Kidney capillary endothelial cell (primary cell): ENCODE measurements at regions not wholly inside any gene's neighbourhood (a gene's known extent, or its start where the extent isn't known, plus 50 kb on each side); places are given as distances from the start of the nearest gene placed in this dataset.

Experiments
- DNase-seq: peaks from one replicate; pipeline ENCODE4 v3.0.0-alpha.2; 2018; ENCODE audit warnings: low spot score

DNA sequence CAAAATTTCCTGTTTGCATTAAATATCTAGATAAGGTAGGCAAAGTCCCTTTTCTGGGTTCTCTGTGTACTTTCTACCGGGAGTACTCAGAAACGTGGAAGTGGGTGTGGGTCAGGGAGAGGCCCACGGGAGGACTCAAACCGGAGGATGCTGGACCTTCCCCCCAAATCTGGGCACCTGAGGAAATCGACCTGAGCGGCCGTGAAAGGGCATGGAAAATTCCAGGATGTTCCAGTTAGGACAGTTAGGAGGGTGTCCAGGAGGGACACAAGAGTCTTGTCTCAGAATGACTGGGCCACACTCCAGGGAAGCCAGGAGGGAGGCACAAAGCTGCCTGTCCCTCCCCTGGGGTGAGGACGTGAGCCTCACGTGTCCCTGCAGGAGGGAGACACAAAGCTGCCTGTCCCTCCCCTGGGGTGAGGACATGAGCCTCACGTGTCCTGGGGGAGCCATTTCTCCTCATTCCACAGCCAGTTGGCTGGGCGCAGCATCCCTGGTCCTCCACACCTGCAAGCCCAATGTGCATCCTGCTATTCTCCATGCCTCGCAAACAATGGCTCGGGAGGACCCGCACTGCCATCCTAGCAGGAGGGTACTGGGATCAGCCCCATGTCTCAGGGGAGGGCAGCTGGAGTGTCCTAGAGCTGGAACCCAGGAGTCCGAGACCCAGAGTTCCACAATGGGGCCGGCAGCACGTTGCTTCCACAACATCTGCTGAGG, 190.5 kb upstream of the PPP2R2D start:
- no peak for DNase-seq

DNA sequence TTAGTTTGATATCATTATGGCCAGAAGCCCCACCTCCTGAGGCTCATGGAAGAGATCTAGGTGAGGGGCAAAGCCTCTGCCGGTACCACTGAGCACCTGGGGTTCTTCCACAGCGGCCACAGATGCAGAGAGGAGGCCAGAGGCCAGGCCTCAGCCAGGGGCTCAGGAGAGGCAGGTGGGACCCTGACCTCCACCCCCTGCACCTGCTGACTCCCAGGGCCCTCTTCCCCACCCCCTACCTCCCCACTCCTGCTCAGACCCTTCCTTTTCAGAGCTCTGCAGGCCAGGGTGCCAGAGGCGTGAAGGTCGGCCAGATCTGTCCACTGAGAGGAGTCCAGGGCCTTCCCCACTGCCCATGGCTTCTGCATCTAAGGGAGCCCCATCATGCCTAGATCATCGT, 178.7 kb upstream of the PPP2R2D start:
- DNase-seq: no peak

DNA sequence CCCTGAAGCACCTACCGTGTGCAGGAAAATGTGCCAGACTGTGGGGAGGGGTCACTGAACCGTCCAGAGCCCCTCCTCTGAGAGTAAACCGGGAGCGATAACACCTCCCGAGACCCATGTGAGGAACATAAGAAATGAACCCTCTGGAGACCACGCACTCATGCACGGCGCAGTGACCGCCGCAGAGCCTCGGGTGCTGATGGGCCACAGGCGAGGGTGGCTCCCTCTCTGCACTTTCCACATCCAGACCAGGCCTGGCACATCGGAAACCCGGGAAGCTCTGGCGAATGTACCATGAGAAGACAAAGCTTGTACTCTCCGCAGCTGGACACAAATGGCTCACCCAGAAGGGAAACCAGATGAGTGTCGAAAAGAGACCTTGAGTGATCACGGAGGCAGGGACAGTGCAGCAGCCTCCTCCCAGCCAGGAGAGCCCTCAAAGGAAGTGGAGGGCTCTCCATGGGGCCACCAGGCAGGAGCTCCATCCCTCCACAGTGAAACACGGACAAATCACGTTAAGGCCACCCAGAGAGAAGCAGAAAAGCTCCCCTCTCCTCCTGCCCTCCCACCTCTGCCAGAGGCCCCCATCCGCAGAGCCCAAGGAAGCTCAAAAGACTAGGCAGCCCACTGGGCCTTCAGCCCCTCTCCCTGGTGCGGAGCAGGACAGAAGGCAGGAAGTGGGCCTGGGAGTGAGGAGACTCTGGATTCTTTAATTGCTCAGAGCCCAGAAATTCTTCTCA, 178.1 kb upstream of the PPP2R2D start:
- DNase-seq: no peak

DNA sequence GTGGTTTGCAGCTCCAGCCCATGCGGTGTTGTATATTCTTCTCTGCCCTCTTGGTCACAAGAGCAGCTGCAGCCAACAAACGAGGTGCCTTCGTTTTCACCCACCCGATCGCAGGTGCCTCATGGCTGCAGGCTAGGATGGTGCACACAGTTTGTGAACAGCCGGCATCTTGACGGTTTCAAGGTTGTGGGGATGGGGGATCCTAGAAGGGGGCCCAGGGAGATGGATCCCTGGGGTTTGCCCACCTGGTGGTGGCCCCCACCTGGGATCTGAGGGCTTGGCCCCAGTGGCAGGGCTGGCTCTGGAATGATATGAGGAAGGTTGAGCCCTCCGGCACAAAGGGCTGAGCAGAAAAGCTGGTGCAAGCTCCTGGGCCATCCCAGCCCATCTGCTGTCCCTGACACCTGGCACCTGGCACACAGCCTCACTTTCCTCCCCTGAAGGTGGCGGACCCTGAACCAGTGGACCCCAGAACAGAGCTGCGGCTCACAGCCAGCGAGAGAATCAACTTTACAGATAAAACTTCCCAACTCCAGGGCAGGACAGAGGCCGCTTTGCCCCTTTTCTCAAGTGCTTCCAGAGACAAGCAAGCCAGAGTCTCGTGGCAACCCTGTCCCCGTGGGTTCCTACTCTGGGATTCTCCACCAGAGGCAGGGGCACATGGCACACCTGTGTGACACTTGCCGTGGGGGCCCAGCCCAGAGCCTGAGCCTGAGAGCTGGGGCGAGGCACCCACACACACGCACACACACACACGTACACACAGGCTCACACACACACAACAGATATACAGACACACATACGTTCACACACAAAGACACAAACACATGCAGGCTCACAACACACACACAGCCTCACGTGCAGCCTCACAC, 177.3 kb upstream of the PPP2R2D start:
- no peak for DNase-seq

DNA sequence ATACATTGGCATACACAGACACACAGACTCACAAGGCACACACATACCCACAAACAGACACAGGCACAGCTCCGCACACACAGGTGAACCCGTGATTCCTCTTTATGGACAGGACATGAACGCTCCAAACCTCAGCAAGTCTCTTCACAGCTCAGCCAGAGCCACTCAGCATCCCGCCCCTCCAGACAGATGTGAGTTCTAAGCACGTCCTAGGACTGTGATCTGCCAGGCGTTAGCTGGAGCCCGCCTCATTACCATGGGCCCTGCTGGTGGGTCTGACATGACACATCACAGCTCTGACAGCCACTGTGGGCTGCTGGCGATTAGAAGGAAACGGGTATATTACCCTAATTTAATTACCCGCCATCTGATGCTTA, 176.7 kb upstream of the PPP2R2D start:
- no peak for DNase-seq

DNA sequence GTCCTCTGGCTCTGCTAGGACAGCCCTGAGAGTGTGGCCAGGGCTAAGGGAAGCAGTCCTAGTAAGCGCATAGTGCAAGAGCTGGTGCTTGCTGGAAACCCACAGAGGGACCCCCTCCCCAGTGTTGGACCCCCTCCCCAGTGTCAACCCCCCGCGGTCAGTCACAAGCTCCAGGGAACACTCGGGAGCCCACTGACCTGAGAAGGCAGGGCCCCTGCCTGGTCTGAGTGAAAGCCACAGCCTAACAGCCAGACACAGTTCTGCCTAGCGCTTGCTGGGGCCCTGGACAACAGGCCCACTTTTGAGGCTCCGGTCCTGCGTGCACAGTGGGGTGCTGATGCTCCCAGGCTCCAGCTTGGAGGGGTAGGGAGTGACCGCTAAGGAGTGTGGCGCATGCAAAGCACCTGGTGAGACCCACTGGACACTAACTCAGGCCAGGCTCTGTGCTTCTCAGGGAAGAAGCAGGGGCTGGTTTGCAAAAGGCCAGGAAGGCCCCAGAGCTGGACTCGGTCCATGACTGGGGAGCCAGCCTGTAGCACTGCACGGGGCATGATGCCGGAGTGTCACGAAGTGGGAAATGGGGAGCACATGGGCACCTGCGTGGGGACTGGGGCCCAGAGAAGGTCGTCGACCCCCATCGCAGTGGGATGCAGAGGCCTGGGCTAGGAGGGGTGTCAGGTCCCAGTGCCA, 175.8 kb upstream of the PPP2R2D start:
- no peak for DNase-seq

DNA sequence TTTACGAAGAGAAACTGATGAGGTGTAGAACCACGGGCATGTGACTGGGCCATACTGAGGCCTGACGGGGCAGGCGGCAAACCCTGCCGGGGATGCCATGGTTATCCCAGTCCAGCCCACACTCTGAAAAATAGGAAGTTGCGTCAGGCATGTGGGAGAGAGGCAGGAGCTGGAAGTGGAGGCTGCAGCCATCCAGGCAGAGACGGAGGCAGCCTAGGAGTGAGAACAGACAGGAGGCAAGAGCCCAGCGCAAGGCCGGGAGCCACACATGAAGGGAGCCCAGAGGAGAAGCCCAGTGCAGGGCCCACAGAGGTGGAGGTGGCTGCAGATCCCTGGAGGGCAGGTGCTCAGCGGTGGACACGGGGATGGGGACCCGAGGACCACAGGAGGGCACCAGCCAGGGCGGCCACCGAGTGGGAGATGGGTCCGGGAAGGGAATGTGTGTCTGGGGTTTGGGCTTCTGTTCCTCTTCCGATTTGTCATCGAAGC, 175.2 kb upstream of the PPP2R2D start:
- DNase-seq: no peak

DNA sequence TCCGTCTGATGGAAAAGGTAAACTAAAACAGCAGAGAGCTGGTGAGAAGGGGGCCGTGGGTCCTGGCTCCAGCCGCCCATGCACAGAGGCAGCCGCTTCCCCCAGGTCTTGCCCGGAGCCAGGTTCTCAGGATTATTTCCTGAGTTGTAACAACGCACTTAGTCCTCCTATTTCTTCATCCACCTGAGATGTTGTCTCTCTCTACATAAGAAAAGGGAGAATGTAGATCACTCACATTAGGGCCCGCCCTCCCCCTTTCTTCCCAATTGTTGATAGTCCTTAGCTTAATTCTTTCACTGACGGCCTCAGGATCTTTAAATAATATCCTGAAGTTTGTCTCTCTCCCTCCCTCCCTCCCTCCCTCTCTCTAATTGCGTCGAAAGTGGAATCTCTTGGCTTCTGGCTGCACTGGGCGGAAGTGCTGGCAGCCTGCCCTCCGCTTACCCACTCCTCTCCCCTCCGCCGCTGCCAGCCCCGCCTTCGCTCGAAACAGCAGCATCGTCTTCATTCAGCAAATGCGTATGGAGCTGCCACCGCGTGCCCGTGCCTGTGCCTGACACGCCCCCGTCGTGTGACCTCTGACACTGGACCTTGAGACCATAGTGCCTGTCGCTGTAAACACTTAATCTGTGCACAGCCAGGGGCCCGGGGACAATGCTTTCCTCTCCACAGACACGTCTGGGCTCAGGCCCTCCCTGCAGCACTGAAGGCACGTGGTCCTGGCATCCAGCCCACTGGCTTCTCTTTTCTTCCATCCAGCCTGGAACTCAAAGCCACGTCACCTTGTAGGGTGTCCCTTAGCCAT, 174.5 kb upstream of the PPP2R2D start:
- peak; percentile 4 for DNase-seq

DNA sequence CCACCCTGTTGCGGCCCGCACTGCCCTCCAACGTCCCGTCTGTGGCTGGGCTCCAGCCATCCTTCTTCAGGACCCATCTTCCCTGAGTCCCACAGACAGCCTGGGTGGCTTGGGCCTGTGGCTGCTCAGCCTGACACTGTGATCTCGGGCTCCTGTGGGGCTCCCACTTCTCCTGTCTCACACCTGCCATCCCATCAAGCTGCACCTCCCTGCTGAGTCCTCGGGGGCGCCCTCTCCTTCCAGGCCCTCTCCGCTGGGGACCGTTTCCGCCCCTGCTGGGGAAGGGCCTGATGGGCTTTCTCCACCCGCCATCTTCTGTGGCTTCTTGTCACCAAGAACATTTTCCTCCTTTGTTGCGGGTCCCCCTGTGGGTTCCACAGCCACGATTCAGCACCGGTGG, 173.8 kb upstream of the PPP2R2D start:
- DNase-seq: no peak

DNA sequence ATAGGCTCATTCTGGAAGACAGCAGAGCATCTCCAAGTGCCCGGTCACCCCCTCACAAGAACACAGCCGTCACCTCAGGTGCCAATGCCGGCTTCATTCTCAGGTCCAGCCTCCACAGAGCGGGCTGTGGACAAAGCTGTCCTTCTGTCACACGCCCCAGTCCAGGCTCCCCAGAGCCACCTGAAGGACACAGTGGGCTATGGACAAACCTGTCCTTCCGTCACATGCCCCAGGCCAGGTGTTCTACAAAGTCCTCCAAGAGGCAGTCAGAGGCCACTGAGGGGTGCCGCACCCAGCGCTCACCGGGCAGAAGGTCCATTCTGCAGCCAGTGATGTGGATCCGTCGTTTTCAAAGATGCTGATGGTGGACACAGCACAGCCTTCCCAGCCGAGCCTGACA, 173.2 kb upstream of the PPP2R2D start:
- DNase-seq: no peak

DNA sequence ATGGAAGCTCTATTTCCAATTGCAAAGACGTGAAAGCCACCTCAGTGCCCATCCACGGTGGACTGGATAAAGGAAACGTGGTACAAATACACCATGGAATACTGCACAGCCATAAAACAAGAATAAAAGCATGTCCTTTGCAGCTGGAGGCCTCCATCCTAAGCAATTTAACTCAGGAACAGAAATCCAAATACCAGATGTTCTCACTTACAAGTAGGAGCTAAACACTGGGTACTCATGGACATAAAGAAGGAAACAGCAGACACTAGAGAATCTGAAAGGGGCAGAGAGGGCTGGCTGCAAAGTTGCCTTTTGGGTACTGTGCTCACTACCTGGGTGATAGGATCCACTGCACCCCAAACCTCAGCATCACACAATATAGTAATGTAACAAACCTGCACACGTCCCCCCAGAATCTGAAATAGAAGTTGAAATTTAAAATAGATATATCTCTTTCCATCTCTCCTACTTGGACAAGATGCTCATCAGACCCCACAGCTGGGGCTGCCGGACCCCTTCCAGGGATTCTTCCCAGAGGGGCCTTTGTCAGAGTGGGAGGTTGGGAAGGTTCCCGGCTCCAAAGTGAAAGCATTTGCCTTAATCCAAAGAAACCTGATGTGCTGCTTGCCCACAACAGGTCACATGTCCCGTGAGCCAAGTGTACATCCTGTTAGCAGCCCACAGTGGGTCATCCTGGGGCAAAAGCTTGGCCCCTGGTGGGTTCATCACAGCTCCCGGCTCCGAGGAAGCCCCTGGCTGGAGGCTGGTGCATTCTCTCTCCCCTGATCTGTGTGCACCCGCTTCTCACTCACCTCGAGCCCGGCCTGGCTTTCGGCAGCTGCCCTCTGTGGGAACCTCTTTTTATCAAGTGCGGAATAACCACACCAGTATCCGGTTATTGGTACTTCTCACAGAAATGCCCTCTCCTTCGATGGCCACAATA, 172.3 kb upstream of the PPP2R2D start:
- no peak for DNase-seq

DNA sequence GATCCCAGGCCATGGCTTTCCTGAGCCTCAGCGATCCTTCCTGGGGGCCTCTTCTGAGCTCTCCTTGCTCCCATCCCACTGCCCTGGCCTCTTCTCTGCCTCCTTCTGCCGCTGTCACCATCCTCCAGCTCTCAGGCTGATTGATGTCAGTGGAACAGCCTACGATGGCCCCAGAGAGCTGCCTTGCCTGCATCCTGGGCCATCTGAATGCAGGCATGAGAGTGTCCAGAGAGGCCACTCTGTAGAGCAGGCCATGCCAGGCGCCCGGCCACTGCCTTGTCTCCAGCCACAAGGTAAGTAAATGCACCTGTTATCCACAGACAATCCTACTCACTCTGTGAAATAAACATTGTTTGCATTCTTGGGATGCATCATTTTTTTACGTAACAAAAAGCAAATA, 171.4 kb upstream of the PPP2R2D start:
- no peak for DNase-seq

DNA sequence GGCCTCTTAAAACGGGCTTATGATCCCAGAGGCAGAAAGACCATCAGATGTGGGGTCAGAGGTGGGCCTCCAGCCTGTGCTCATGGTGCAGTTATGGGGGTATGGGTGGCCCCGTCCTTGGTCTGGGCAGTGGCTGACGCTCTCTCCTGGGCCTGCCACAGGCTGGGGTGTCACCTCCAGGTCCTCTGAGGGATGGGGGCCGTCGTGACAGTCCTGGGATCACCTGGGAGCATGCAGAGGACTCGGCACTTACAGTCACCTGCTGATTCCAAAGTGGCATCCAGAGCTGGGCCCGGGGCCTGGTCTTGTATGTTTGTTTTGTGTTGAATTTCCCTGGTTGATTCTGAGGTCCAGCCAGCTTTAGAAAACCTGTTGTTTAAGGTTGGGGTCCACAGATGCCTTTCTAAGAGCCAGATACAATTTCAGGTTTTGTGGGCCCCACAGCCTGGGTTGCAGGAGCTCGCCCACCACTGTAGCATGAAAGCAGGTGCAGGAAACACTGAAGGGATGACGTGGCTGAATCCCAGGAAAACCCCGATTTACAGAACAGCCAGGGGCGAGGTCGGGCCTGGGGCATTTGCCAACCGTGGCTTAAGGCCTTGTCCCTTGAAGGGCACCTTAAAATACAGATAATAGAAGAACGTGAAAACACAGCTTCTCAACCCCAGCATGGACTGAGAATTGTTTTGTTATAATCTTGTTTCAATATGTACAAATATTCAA, 170.7 kb upstream of the PPP2R2D start:
- no peak for DNase-seq

DNA sequence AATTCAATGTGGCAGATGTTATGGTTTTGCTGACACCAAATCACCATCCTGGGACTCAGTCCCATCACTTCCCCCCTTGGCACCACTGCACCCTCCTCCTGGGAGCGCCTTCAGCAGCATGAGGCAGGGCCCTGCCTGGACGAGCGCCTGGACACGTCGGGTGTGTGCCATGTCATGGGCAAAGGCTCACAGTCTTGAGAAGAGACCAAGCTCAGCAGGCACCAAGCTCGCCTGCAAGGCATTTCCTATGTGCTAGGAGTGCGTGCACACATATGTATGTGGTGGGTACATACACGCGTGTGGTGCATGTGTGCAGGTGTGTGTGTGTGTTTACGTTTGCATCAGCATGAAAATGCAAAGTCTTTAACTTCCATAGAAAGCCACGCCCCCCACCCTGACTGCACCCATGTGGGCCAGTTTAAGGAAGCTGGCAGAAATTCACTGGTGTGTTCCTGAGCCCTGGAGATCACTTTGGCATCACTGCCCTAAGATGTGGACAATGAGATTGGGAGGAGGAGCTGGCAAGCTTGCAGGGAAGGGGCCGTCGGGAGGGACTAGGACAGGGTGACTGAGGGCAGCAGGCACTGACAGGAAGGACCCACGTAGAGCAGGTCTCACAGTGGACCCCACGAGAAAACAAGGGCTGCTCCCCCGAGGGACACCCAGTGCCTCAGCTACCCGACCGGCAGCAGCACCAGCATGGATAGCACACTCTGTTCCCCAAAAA, 169.9 kb upstream of the PPP2R2D start:
- no peak for DNase-seq

DNA sequence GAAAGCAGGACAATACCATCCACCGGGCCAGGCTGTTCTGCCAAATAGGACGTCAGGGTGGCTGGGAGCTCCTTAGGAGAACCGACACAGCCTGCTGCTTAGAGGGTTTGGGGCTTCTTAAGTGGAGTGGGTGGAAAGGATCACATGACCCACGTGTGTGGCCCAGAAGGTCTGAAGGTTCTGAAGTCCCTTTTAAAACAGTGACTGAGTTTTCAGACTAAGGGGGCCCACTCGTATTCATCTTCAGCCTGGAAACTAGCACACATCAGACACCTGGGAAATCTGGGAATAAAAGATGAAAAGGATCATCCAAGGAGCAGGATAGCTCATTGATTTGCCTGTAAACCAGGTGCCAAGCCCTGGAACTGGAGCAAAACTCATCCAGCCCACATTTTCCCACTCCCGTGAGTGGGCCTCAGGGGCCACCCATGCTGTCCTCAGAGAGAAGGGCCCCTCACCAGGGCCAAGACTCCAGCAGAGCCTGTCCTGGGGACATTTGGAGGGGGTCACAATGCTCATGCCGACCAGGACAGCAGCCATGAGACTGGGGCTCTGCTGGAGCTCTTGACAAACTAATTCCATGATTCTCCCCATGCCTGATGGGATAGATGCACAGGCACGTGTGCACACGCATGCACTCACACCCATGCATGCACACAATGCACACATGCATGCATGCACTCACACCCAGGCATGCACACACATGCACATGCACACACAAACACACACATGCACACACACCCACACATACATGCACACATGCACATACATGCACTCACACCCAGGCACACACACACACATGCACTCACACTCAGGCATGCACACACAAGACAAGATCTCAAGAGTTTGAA, 168.8 kb upstream of the PPP2R2D start:
- DNase-seq: no peak

DNA sequence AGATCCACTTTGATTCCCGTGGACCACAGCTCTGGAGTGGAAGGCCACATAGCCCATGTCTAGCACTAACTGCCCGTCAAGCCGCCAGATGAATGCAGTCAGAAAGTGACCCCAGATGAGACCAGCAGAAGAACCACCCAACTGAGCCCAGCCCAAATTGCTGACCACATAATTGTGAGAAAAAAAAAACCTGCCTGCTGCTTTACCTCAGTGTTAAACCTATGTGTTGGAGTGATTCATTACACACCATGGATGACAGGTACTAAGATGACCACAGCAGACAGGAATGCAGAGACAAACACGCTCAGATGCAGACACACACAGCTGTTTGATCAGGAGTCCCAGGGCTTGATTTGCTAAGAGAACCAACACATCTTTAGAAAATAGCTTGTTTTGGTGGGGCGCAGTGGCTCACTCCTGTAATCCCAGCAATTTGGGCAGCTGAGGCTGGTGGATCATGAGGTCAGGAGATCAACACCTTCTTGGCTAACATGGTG, 168.1 kb upstream of the PPP2R2D start:
- no peak for DNase-seq

DNA sequence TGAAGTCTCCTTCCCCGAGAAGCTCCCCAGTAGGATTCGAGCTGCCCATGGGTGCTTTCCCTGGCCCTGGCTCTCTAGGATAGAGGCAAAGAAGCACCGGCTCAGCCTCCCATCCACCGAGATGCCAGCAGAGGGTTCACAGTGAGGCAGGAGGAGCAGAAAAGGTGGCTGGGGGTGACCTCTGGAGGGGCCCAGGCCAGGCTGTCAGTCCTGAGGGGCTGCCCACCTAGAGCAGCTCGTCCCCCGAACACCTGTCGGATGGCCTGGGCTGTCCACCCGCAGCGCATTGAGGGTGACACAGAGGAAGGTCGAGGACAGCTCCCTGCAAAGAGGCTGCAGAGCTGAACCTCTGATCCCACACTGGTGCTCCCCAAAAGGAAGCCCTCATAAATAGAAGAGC, 167.2 kb upstream of the PPP2R2D start:
- no peak for DNase-seq

DNA sequence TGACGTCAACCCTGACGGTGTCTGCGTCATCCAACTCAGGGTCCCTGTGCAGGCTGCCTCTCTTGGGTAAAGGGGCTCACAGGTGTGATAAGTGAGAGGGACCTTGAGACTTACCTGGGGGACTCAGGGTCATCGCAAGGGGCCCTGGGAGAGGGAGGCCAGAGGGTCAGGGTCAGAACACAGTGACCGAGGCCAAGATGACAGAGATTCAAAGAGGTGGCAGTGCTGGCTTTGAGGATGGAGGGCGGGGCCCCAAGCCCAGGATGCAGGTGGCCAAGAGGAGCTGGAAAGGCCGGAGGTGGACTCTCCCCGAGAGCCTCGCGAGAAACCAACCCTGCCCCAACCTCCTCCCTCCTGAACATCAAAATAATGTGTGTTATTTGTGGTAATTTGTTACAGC, 165.2 kb upstream of the PPP2R2D start:
- DNase-seq: no peak
